Erythroblast (primary cell): ENCODE measurements at regions not wholly inside any gene's neighbourhood (a gene's known extent, or its start where the extent isn't known, plus 50 kb on each side); places are given as distances from the start of the nearest gene placed in this dataset.

Experiments
- DNase-seq, 2 experiments: peaks; one replicate each; lab custom pipeline; 2025; lab: John Stamatoyannopoulos, UW
- GATA1 ChIP-seq: IDR thresholded peaks from 2 replicates; pipeline ENCODE4 v1.6.1; 2011; ENCODE audit warnings: low read depth, mild to moderate bottlenecking, control low read depth, low read length, moderate library complexity
- POLR2A ChIP-seq: IDR thresholded peaks from 2 replicates; pipeline ENCODE4 v1.6.1; 2011; ENCODE audit warnings: mild to moderate bottlenecking, low read length

DNA sequence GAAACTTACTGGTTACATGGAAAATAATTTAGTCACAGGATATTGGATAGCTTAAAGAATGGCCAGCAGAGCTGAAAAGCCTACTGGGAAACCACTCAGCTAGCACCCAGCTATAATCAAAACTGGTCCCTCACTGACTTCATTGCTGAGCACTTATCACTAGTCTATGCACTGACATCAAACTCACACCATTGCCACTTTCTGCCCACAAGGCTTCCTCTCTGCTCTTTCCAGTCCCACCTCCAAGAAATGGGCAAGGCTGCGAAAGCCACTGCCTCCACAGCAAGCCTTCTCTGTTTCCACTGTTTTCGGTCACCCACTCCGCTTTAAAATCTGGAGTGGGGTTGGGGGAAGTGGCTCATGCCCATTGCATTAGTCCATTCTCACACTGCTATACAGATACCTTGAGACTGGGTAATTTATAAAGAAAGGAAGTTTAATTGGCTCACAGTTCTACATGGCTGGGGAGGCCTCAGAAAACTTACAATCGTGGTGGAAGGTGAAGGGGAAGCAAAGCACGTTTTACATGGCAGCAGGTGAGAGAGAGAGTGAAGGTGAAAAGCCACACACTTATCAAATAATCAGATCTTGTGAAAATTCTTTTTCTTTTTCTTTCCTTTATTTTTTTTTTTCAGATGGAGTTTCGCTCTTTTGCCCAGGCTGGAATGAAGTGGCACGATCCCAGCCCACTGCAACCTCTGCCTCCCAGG lies 77.0 kb upstream of the CERS6 start:
- TF ChIP-seq GATA1 (no peak), POLR2A (no peak)
- DNase-seq, result no peak

DNA sequence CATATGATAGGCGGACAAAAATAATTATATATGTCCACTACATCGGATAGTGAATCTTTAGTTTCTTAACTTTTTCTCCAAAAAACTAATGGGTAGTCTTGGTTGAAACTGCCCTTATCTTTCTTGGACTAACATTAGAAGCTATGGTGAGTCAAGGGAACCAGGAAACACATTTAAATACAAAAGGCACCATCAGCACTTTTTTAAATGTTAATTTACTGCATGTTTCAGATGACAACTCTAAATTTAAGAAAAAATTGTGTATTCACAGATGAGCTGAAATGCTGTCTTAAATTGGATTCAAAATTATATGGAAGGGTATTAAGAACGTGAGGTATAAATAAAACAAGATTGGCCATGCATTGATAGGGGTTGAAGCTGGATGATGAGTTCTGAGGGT lies 75.6 kb upstream of the CERS6 start:
- TF ChIP-seq GATA1 (no peak), POLR2A (no peak)
- DNase-seq, result no peak

DNA sequence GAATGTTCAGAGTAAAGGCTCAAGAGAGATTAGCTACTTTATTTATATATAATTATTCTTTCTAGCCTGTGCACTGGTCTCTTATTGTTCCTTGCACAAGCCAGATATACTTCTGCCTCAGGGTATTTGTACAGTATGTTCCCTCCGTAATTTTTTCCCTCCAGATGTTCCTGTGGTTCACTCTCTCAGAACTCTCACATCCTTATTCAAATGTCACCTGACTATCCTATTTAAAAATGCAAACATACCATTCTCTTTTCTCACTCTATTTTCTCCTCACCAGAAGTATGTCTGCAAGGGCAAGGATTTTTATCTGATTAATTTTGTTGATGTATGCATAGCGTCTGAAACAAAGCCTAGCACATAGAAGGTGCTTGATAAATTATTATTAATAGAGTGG lies 64.0 kb upstream of the CERS6 start:
- TF ChIP-seq GATA1 (no peak), POLR2A (no peak)
- no peak for DNase-seq

DNA sequence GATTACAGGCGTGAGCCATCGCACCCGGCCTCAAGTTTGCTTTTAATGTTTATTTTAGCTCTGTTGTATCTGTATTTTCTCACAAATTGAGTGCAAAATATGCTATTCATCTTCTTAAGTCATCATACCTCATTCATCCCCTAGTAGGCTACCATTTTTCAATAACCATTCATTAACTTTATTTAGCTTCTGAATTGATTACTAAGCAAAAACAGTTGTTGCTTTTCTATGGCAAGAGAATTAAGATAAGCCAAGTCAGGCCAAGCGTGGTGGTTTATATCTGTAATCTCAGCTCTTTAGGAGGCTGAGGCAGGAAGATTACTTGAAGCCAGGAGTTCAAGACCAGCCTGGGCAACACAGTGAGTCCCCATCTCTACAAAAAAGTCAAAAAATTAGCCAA lies 63.3 kb upstream of the CERS6 start:
- DNase-seq, result no peak
- TF ChIP-seq POLR2A, result no peak
- TF ChIP-seq GATA1, result no peak

DNA sequence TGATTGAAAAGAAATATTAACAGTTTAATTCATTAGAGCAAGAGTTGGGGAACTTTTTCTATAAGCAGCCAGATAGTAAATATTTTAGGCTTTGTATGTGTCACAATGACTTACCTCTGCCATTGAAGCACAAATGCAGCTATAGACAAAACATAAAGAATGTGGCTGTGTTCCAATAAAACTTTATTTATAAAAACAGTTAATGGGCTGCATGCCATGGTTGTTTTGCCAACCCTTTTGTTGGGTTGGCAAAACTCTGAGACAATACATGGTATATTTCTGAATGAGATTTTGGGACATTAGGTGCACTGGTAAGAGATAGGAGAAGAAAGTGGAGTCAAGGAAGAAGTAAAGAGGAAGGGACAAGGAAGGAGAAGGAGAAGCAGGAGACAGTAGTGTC lies 61.8 kb upstream of the CERS6 start:
- no peak for DNase-seq

DNA sequence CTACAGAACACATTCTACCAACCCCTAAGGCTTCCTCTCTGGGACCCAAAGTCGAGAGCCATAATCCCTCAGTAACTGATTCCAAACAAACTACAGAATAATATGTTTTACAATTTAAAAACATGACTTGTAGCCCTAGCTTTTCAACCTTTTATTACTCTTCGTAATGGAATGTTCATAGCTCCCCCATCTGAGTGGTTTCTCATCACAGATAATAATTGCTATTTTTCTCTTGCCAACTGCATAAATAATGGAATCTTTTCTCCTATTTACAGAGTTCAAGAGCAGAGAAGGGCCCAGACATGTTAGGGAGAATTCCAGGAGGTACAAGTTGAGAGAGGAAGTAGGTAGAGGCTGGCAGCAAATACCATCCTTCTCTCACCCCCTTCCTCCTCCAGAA lies 59.9 kb upstream of the CERS6 start:
- DNase-seq, result no peak
- no peak for TF ChIP-seq POLR2A

More for the DNA sequence above, 61.8 kb upstream of the CERS6 start:
- TF ChIP-seq GATA1 (no peak), POLR2A (no peak)

DNA sequence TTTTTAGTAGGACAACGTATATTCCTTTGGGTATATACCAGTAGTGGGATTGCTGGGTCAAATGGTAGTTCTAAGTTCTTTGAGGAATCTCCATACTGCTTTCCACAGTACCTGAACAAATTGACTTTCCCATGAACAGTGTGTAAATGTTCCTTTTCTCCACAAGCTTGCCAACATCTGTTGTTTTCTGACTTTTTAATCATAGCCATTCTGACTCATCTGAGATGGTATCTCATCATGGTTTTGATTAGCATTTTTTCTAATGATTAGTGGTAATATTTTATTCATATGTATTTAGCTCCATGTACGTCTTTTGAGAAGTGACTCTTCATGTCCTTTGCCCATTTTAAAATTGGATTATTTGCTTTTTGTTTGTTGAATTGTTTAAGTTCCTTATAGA lies 58.4 kb upstream of the CERS6 start:
- TF ChIP-seq POLR2A (no peak), GATA1 (no peak)
- no peak for DNase-seq

DNA sequence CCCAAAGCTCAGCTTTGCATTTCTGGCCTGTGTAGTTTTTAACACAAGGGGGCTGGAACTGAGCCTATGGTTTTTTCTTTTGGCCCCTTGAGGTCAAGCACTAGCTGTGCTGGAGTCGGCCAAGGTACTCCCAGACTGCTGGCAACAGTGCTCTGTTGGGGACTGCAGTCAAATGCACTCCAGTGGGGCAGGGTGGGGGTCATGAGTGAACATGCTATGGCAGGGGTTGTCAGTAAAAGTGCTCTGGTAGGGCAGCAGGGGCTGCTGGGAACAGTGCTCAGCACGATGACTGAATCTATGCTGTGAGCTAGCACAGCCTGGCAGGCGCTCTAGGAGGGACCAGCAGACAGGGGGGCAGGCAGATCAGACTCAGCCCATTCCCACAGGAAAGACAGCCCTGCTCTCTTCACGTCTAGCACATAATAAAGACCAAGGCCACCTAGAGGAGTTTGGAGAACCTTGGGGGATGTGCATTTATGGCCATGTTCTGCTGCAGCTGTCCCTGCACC lies 55.0 kb upstream of the CERS6 start:
- TF ChIP-seq POLR2A (no peak), GATA1 (no peak)
- DNase-seq, result no peak

DNA sequence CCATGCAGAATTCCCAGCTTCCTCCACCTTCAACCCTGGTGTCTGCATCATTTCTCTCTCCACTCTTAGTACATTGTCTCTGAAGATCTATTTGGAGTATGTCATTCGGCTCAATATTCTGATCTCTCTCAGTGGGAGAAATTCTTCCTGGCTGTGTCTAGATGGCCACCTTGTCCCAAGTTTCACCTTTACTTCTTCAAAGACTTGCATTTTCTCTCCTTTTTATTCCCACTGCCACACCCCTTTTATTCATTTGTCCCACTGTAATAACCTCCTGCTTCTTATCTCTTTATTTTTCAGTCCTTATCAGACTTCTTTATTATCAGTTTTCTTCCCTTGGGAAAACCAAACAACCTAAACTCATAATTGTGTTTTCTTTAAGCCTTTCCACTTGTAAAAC lies 54.3 kb upstream of the CERS6 start:
- no peak for DNase-seq
- TF ChIP-seq POLR2A, result no peak
- TF ChIP-seq GATA1, result no peak

DNA sequence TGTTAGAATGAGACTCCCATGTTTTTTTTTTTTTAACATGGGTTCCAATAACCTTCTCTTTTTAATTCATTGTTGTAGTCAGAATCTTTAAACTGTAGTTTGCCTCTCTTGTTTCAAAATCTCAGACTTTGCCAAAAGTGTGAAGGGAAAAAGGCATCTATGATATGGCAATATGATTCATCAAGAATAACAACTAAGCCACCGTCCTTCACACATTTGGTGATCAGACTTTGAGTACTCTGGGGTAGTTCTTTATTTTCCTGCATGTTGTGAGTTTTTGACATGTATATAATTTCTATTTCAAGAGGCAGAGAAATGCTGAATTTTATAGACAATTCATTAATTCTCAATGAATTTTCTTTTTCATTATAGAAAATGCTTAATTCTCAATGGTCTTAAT lies 53.5 kb upstream of the CERS6 start:
- DNase-seq, result no peak
- TF ChIP-seq POLR2A, result no peak
- no peak for TF ChIP-seq GATA1

DNA sequence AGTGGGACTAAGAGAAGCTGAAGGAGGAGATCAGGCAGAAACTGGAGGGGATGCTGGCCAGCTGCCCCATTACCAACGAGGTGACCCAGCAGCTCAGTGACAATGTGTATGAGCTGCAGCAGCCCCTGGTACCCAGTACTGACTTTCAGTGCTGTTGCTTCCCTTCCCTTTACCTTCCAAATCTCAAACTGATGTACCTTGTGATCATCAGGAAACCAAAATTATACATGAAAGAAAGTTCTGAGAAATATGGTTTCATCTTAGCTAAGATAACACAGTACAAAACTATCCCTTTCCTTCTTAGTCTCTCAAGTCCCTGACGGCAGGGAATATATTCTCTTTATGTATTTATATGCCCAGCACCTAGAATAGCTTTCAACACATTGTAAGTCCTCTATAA lies 52.3 kb upstream of the CERS6 start:
- no peak for DNase-seq
- no peak for TF ChIP-seq GATA1
- TF ChIP-seq POLR2A, result no peak

DNA sequence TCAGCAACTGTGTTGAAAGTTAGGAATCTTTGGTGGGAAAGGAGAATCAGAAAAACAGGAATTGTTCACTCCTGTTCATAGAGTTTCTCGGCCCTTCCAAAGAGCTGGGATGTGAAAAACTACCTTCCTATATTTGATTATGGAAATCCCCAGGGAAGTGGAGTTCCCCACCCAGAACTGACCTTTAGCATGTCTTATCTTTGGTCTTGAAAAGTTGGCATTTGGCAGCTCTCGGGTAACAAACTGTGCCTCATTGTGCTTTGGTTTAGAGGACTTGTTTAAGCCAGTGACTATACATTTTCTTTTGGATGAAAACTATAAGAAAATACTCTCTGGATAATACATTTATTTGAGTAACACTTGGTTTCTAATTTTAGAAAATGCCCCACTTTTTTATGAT lies 51.3 kb upstream of the CERS6 start:
- DNase-seq, result no peak
- TF ChIP-seq GATA1, result no peak
